NT2/D1 (cell line): ENCODE measurements at regions not wholly inside any gene's neighbourhood (a gene's known extent, or its start where the extent isn't known, plus 50 kb on each side); places are given as distances from the start of the nearest gene placed in this dataset.

Experiments
- YY1 ChIP-seq: IDR thresholded peaks from 2 replicates; pipeline ENCODE4 v1.6.1; 2011; ENCODE audit not compliant: insufficient read length, insufficient read depth
- ZNF274 ChIP-seq: IDR thresholded peaks from 2 replicates; pipeline ENCODE4 v1.6.1; 2011; ENCODE audit warnings: mild to moderate bottlenecking, low read depth, low read length

- TF ChIP-seq YY1 (no peak), ZNF274 (no peak)
Measured at GRCh38 chrY:8241144-8241543, 1096.1 kb upstream of the TSPY4 start.
